Glutamatergic neuron (in vitro differentiated cells): ENCODE measurements at regions not wholly inside any gene's neighbourhood (a gene's known extent, or its start where the extent isn't known, plus 50 kb on each side); places are given as distances from the start of the nearest gene placed in this dataset.
"Not testable (repeated sequence)": the region's sequence is repeated elsewhere in the genome, so short reads cannot be mapped to it uniquely, and the experiment has no call there.

ENCODE experiments used
- DNase-seq: peaks from one replicate; pipeline ENCODE4 v3.0.0; 2022
- H3K27ac Mint-ChIP-seq: one replicate; pipeline ENCODE4 v1.8.0; 2020; ENCODE audit warnings: mild to moderate bottlenecking, mixed read lengths, inconsistent platforms; ENCODE audit not compliant: unreplicated experiment
- H3K27me3 Mint-ChIP-seq: one replicate; pipeline ENCODE4 v1.8.0; 2020; ENCODE audit warnings: mild to moderate bottlenecking, moderate library complexity, mixed read lengths, inconsistent platforms; ENCODE audit not compliant: unreplicated experiment
- H3K36me3 Mint-ChIP-seq: one replicate; pipeline ENCODE4 v1.8.0; 2020; ENCODE audit warnings: mild to moderate bottlenecking, mixed read lengths, inconsistent platforms; ENCODE audit not compliant: unreplicated experiment
- H3K4me1 Mint-ChIP-seq: one replicate; pipeline ENCODE4 v1.8.0; 2020; ENCODE audit warnings: mild to moderate bottlenecking, low read depth, mixed read lengths, inconsistent platforms; ENCODE audit not compliant: unreplicated experiment
- H3K4me3 Mint-ChIP-seq: one replicate; pipeline ENCODE4 v1.8.0; 2020; ENCODE audit warnings: mild to moderate bottlenecking, mixed read lengths, inconsistent platforms; ENCODE audit not compliant: unreplicated experiment
- H3K9me3 Mint-ChIP-seq: one replicate; pipeline ENCODE4 v1.8.0; 2020; ENCODE audit warnings: mild to moderate bottlenecking, moderate library complexity, mixed read lengths, inconsistent platforms; ENCODE audit not compliant: unreplicated experiment
- CTCF ChIP-seq: fragments of 200-600 bp; sonication (generic); IDR thresholded peaks from one replicate; pipeline ENCODE4 v1.5.0; 2021; ENCODE audit not compliant: partially characterized antibody, unreplicated experiment

- no peaks in the 10 kb centered on the region for H3K27me3 Mint-ChIP-seq
- H3K27ac Mint-ChIP-seq: no peak overlapping the region
- no peaks in the 10 kb centered on the region for H3K36me3 Mint-ChIP-seq
- no peaks in the 10 kb centered on the region for H3K9me3 Mint-ChIP-seq
- H3K4me3 Mint-ChIP-seq: no peak overlapping the region
- no peak for DNase-seq
- no peak for TF ChIP-seq CTCF
- H3K4me1 Mint-ChIP-seq: peaks cover 4% of the 10 kb centered on the region
Measured at GRCh38 chr2:188684795-188685194, 289.4 kb upstream of the COL3A1 start.

- Mint-ChIP-seq H3K27me3 (no peaks in the 10 kb centered on the region), H3K36me3 (no peaks in the 10 kb centered on the region), H3K9me3 (no peaks in the 10 kb centered on the region)
Measured at GRCh38 chr2:188693111-188693510, 281.1 kb upstream of the COL3A1 start.

GRCh38 chr2:188693771-188694170, 280.4 kb upstream of the COL3A1 start:
- Mint-ChIP-seq H3K27me3 (peaks cover 2% of the 10 kb centered on the region), H3K4me3 (no peak overlapping the region), H3K27ac (no peak overlapping the region), H3K9me3 (no peaks in the 10 kb centered on the region), H3K4me1 (no peaks in the 10 kb centered on the region), H3K36me3 (no peaks in the 10 kb centered on the region)
- no peak for TF ChIP-seq CTCF
- DNase-seq: no peak

More at GRCh38 chr2:188693111-188693510, 281.1 kb upstream of the COL3A1 start:
- Mint-ChIP-seq H3K4me3 (no peak overlapping the region), H3K4me1 (no peaks in the 10 kb centered on the region), H3K27ac (no peak overlapping the region)
- TF ChIP-seq CTCF: no peak
- DNase-seq: no peak

GRCh38 chr2:188695953-188696352, 278.2 kb upstream of the COL3A1 start:
- no peak for TF ChIP-seq CTCF
- no peak overlapping the region for H3K4me3 Mint-ChIP-seq
- no peaks in the 10 kb centered on the region for H3K4me1 Mint-ChIP-seq

GRCh38 chr2:188698151-188698550, 276.0 kb upstream of the COL3A1 start:
- not testable (repeated sequence) for H3K27ac Mint-ChIP-seq

More at GRCh38 chr2:188695953-188696352, 278.2 kb upstream of the COL3A1 start:
- peaks cover 2% of the 10 kb centered on the region for H3K27me3 Mint-ChIP-seq
- no peaks in the 10 kb centered on the region for H3K9me3 Mint-ChIP-seq
- no peak overlapping the region for H3K27ac Mint-ChIP-seq
- no peak for DNase-seq
- H3K36me3 Mint-ChIP-seq: no peaks in the 10 kb centered on the region

GRCh38 chr2:188701836-188702235, 272.3 kb upstream of the COL3A1 start:
- Mint-ChIP-seq H3K4me3 (no peak overlapping the region), H3K9me3 (no peaks in the 10 kb centered on the region), H3K36me3 (no peaks in the 10 kb centered on the region), H3K4me1 (no peaks in the 10 kb centered on the region), H3K27me3 (peaks cover 2% of the 10 kb centered on the region), H3K27ac (no peak overlapping the region)
- no peak for DNase-seq
- no peak for TF ChIP-seq CTCF

More at GRCh38 chr2:188698151-188698550, 276.0 kb upstream of the COL3A1 start:
- H3K9me3 Mint-ChIP-seq, H3K27me3 Mint-ChIP-seq, H3K36me3 Mint-ChIP-seq, H3K4me3 Mint-ChIP-seq, DNase-seq, H3K4me1 Mint-ChIP-seq: not testable (repeated sequence)
